Caco-2 (cell line): ENCODE measurements at regions not wholly inside any gene's neighbourhood (a gene's known extent, or its start where the extent isn't known, plus 50 kb on each side); places are given as distances from the start of the nearest gene placed in this dataset.

Source experiments
- BruUV-seq: library from RNA; stranded (reverse); fragments of 400-500 nt; replicated peaks from 2 replicates; lab custom pipeline; 2021; lab: Mats Ljungman, UMichigan
- CTCF ChIA-PET: fragments of 300-600 bp; sonication (Branson Sonifier 250); formaldehyde crosslinking; loops from one replicate; lab custom pipeline; 2022; ENCODE audit warnings: antibody characterized with exemption; lab: Charles Lee
- POLR2A ChIA-PET: fragments of 300-600 bp; sonication (Branson Sonifier 250); formaldehyde crosslinking; loops from one replicate; lab custom pipeline; 2022; ENCODE audit warnings: antibody characterized with exemption; lab: Charles Lee
- DNase-seq, 2 experiments: peaks; one replicate each; pipeline versions ENCODE4 v3.0.0 to v3.0.0-alpha.2; 2020 to 2022
- H3K27me3 ChIP-seq: replicated peaks from 2 replicates; pipeline ENCODE4 v1.6.0; 2011; ENCODE audit warnings: low read length; ENCODE audit not compliant: control insufficient read depth, insufficient read depth
- H3K36me3 ChIP-seq: 2 replicates; pipeline ENCODE4 v1.5.1; 2011; ENCODE audit warnings: low read length; ENCODE audit not compliant: control insufficient read depth, insufficient read depth
- H3K4me1 ChIP-seq: fragments of 250-450 bp; sonication (Bioruptor Pico); 2 replicates; pipeline ENCODE4 v1.5.1; 2020; ENCODE audit warnings: mild to moderate bottlenecking
- H3K4me3 ChIP-seq: 2 replicates; pipeline ENCODE4 v1.5.1; 2011; ENCODE audit warnings: low read depth, mild to moderate bottlenecking, control low read depth, low read length
- H3K9me3 ChIP-seq: fragments of 250-450 bp; sonication (Bioruptor Pico); 2 replicates; pipeline ENCODE4 v1.5.1; 2020; ENCODE audit warnings: mild to moderate bottlenecking, moderate library complexity
- H3K27ac Mint-ChIP-seq: one replicate; pipeline ENCODE4 v1.8.0; 2022; ENCODE audit warnings: mixed read lengths; ENCODE audit not compliant: unreplicated experiment
- H3K27me3 Mint-ChIP-seq: one replicate; pipeline ENCODE4 v1.8.0; 2022; ENCODE audit warnings: mixed read lengths; ENCODE audit not compliant: insufficient read depth, unreplicated experiment
- H3K36me3 Mint-ChIP-seq: one replicate; pipeline ENCODE4 v1.8.0; 2022; ENCODE audit warnings: mild to moderate bottlenecking, mixed read lengths; ENCODE audit not compliant: insufficient read depth, unreplicated experiment
- H3K4me1 Mint-ChIP-seq: one replicate; pipeline ENCODE4 v1.8.0; 2022; ENCODE audit warnings: low read depth, mixed read lengths; ENCODE audit not compliant: unreplicated experiment
- H3K4me3 Mint-ChIP-seq: one replicate; pipeline ENCODE4 v1.8.0; 2022; ENCODE audit warnings: mild to moderate bottlenecking, moderate library complexity, mixed read lengths; ENCODE audit not compliant: unreplicated experiment
- H3K9me3 Mint-ChIP-seq: one replicate; pipeline ENCODE4 v1.8.0; 2022; ENCODE audit warnings: mixed read lengths; ENCODE audit not compliant: unreplicated experiment
- intact Hi-C: fragments of 100-400 bp; cut with micrococcal nuclease; formaldehyde crosslinking; loops from one replicate; pipeline ENCODE4 v1.10.0; 2022; ENCODE audit not compliant: unreplicated experiment
- TF ChIP-seq, protein P1 (sequence below), 2 experiments: fragments of 200-600 bp in 1 of 2; IDR thresholded peaks; 1 replicate in 1 of 2; 2 replicates in 1 of 2; pipeline versions ENCODE4 v1.5.1 to v1.8.0; 2011 to 2022; ENCODE audit warnings: antibody characterized with exemption in 1 of 2, control low read depth in 1 of 2, inconsistent platforms in 1 of 2, low read depth in 1 of 2, low read length in 1 of 2, mild to moderate bottlenecking in 1 of 2, moderate library complexity in 1 of 2; ENCODE audit not compliant: insufficient read depth in 1 of 2, severe bottlenecking in 1 of 2, unreplicated experiment in 1 of 2

DNA sequence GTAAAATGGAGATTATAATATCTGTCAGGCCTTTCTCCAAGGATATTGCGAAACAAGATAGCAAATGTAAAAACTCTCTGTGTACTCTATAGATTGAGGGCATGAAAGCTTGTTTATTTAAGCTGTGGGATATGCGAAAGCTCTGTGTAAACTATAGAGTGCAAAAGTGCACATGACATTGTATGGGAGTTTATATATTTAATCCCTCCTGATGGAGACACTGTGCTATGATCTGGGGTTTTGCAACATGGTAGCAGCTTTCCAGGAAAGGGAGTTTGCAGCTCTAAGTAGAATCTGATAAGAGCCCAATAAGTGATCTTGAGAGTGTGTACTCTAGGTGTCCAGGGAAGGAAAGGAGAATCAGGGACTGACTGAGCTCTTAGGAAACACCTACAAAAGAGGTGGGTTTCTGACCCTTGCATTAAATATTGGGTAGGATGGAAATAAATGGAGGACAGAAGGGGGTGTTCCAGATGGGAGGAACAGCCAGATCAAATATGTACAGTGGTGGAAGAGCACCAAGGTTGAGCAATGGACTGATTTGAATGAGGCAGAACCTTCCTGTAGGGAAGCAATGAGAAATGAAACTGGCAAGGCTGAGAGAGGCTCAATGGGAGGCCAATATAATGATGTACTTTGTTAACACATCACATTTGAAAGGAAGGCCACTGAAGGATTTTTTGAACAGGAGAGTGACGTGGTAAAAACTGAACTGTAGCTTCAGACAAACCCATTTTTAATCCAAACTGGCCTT, 450.1 kb downstream of the GJA1 start:
- Histone ChIP-seq H3K4me3 (no peak overlapping the region), H3K4me1 (peaks cover 25% of the 10 kb centered on the region), H3K36me3 (no peaks in the 10 kb centered on the region), H3K9me3 (peaks cover 4% of the 10 kb centered on the region; the same call in 1 of the 2 replicates), H3K27me3 (no peaks in the 10 kb centered on the region; the same call in 1 of the 2 replicates)
- ChIA-PET POLR2A (no interaction called here), CTCF (interaction anchor here (0.8 kb wide), 1 partner anchor 448 kb away, joined by 3 read pairs; no protein-coding TSS in a partner anchor)
- Mint-ChIP-seq H3K27ac (no peak overlapping the region), H3K36me3 (no peaks in the 10 kb centered on the region), H3K4me3 (peak overlapping the region; percentile 21), H3K27me3 (no peaks in the 10 kb centered on the region), H3K4me1 (peaks cover 13% of the 10 kb centered on the region), H3K9me3 (no peaks in the 10 kb centered on the region)
- intact Hi-C loops, result loop anchor here (1.0 to 2.0 kb wide), 7 partner anchors 12 to 455 kb away; no protein-coding TSS in a partner anchor
- peak; percentile 68 to 76 for DNase-seq
- BruUV-seq, result no TSS peak
- TF ChIP-seq, protein P1, sequence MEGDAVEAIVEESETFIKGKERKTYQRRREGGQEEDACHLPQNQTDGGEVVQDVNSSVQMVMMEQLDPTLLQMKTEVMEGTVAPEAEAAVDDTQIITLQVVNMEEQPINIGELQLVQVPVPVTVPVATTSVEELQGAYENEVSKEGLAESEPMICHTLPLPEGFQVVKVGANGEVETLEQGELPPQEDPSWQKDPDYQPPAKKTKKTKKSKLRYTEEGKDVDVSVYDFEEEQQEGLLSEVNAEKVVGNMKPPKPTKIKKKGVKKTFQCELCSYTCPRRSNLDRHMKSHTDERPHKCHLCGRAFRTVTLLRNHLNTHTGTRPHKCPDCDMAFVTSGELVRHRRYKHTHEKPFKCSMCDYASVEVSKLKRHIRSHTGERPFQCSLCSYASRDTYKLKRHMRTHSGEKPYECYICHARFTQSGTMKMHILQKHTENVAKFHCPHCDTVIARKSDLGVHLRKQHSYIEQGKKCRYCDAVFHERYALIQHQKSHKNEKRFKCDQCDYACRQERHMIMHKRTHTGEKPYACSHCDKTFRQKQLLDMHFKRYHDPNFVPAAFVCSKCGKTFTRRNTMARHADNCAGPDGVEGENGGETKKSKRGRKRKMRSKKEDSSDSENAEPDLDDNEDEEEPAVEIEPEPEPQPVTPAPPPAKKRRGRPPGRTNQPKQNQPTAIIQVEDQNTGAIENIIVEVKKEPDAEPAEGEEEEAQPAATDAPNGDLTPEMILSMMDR (IDR thresholded peaks at IDR 0.05; ENCODE audit: insufficient read depth in 1 of 2, low read depth in 1 of 2, low read length in 1 of 2, severe bottlenecking in 1 of 2, unreplicated experiment in 1 of 2), result no peak

DNA sequence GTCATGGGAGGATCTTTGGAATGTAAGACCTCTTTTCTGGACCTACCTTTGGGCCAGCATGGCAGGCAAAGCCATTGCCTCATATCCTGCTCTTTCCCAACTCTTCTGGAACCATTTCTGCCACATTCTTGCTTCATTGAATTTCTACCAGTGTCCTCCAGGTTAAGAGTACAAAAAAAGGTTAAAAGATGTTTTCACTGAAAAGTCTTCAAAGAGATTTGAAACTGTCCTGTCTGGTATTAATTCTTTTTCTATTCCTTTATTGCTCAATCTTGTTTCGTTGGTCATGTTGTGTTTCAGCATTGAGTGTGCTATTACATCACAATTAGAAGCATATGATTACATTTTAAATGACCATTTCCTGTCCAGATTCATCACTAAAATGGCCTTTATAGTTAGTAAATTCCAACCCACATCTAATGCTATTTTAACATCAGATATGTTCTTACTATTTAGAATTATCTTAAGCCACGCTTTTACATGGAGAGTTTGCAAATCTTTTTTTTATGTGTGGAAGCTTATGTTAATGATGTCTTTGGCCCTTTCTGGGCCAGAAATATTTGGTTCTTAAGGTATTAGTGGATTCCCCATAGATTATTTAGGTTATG, 450.9 kb downstream of the GJA1 start:
- no peak overlapping the region for H3K27ac Mint-ChIP-seq
- Histone ChIP-seq H3K4me3 (no peak overlapping the region), H3K4me1 (peaks cover 25% of the 10 kb centered on the region), H3K27me3 (no peaks in the 10 kb centered on the region; the same call in 1 of the 2 replicates), H3K36me3 (no peaks in the 10 kb centered on the region), H3K9me3 (peaks cover 4% of the 10 kb centered on the region; the same call in 1 of the 2 replicates)
- no peaks in the 10 kb centered on the region for H3K9me3 Mint-ChIP-seq
- intact Hi-C loops, result no loop called here
- H3K4me1 Mint-ChIP-seq, result peaks cover 13% of the 10 kb centered on the region
- no peak for DNase-seq
- H3K27me3 Mint-ChIP-seq, result no peaks in the 10 kb centered on the region
- no peaks in the 10 kb centered on the region for H3K36me3 Mint-ChIP-seq
- H3K4me3 Mint-ChIP-seq, result no peak overlapping the region
- no TSS peak for BruUV-seq
- ChIA-PET POLR2A (no interaction called here), CTCF (no interaction called here)
- TF ChIP-seq, protein P1 (IDR thresholded peaks at IDR 0.05; ENCODE audit: insufficient read depth in 1 of 2, low read depth in 1 of 2, low read length in 1 of 2, severe bottlenecking in 1 of 2, unreplicated experiment in 1 of 2), result no peak

DNA sequence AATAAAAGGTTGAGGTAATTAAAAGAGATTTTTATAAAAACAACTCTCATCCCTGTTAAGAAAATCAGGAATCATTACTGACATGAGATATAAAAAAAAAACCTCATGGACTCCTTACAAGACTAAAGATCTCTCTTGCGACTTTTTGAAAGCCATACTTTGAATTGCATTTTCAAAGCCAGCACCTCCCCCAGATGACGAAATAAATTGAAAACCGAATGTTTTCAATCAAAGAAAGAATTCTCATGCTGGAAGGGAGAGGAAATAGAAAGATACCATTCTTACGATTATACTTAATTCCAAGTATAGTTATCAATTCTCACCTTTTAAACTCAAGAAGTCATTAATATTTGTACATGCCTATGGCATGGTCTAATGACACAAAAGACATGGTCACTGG, 452.3 kb downstream of the GJA1 start:
- TF ChIP-seq, protein P1 (IDR thresholded peaks at IDR 0.05; ENCODE audit: insufficient read depth in 1 of 2, low read depth in 1 of 2, low read length in 1 of 2, severe bottlenecking in 1 of 2, unreplicated experiment in 1 of 2), result no peak
- no TSS peak for BruUV-seq
- no peak overlapping the region for H3K27ac Mint-ChIP-seq
- H3K27me3 Mint-ChIP-seq, result no peaks in the 10 kb centered on the region
- Histone ChIP-seq H3K4me1 (peaks cover 25% of the 10 kb centered on the region), H3K36me3 (no peaks in the 10 kb centered on the region), H3K9me3 (peaks cover 4% of the 10 kb centered on the region; the same call in 1 of the 2 replicates), H3K4me3 (no peak overlapping the region), H3K27me3 (no peaks in the 10 kb centered on the region; the same call in 1 of the 2 replicates)
- no peaks in the 10 kb centered on the region for H3K36me3 Mint-ChIP-seq
- no peaks in the 10 kb centered on the region for H3K9me3 Mint-ChIP-seq
- POLR2A ChIA-PET, result no interaction called here
- no peak for DNase-seq
- intact Hi-C loops, result no loop called here
- peaks cover 13% of the 10 kb centered on the region for H3K4me1 Mint-ChIP-seq
- no peak overlapping the region for H3K4me3 Mint-ChIP-seq
- CTCF ChIA-PET, result no interaction called here
